MM.1S (cell line): ENCODE measurements at regions not wholly inside any gene's neighbourhood (a gene's known extent, or its start where the extent isn't known, plus 50 kb on each side); places are given as distances from the start of the nearest gene placed in this dataset.

ENCODE experiments used
- CTCF ChIP-seq: fragments of 300-600 bp; sonication (generic); IDR thresholded peaks from 2 replicates; pipeline ENCODE4 v1.5.1; 2016; ENCODE audit warnings: antibody characterized with exemption, low read length, mixed read lengths
- EZH2 ChIP-seq: fragments of 300-600 bp; sonication (generic); optimal IDR thresholded peaks from 2 replicates; pipeline ENCODE3; 2017; ENCODE audit warnings: low read depth, mild to moderate bottlenecking, antibody characterized with exemption, low read length, mixed read lengths

- TF ChIP-seq CTCF (no peak), EZH2 (no peak)
Observed at GRCh38 chrX:3204606-3205005, 141.8 kb downstream of the MXRA5 start.
